ENCODE measurements at regions not wholly inside any gene's neighbourhood (a gene's known extent, or its start where the extent isn't known, plus 50 kb on each side); places are given as distances from the start of the nearest gene placed in this dataset.
"Not testable (repeated sequence)": the region's sequence is repeated elsewhere in the genome, so short reads cannot be mapped to it uniquely, and the experiment has no call there.

GRCh38 chr1:221530791-221531190 lies 211.1 kb downstream of the DUSP10 start:
- ChIA-PET CTCF (interaction anchor here (1.6 kb wide), 1 partner anchor 11 kb away, joined by 5 read pairs; no protein-coding TSS in a partner anchor), POLR2A (no interaction called here)
- TF ChIP-seq CTCF (IDR thresholded peaks at IDR 0.05; ENCODE audit: insufficient read depth, low read length, missing control alignments) = no peak
- no peak for DNase-seq (ENCODE audit: low read depth, low spot score)
- H3K4me3 ChIP-seq (ENCODE audit: low read depth, low read length) = no peak overlapping the region

- POLR2A ChIA-PET = no interaction called here
- CTCF ChIA-PET = interaction anchor here (1.1 kb wide), 1 partner anchor 11 kb away, joined by 5 read pairs; no protein-coding TSS in a partner anchor
These were observed 209.7 kb downstream of the DUSP10 start for GRCh38 chr1:221532071-221532773.

DNA sequence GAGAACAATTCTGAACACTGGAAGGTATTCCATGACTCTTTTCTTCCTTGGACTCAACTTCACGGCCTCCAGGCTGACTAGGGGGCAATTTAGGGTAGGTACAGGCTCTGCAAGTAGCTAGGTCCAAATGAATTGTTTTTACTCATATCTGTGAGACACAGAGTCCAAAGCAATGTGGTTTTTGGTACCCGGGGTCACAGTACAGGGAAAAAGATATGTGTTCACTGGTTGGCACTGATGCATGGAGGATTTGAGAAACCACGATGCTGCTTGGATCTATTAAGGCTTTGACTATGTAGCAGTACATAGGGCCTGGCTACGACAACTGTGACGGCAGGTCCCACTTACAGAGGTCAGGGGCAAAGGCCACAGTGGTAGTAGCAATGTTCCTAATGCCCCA lies 200.6 kb downstream of the DUSP10 start:
- ChIA-PET POLR2A (no interaction called here), CTCF (interaction anchor here (1.2 kb wide), 1 partner anchor 11 kb away, joined by 5 read pairs; no protein-coding TSS in a partner anchor)
- H3K4me3 ChIP-seq (ENCODE audit: low read depth, low read length) = no peak overlapping the region
- no peak for DNase-seq (ENCODE audit: low read depth, low spot score)
- TF ChIP-seq CTCF (IDR thresholded peaks at IDR 0.05; ENCODE audit: insufficient read depth, low read length, missing control alignments) = no peak

More at GRCh38 chr1:221532071-221532773, 209.7 kb downstream of the DUSP10 start:
- H3K4me3 ChIP-seq (ENCODE audit: low read depth, low read length) = no peak overlapping the region
- TF ChIP-seq CTCF (IDR thresholded peaks at IDR 0.05; ENCODE audit: insufficient read depth, low read length, missing control alignments) = no peak
- DNase-seq (ENCODE audit: low read depth, low spot score) = no peak

DNA sequence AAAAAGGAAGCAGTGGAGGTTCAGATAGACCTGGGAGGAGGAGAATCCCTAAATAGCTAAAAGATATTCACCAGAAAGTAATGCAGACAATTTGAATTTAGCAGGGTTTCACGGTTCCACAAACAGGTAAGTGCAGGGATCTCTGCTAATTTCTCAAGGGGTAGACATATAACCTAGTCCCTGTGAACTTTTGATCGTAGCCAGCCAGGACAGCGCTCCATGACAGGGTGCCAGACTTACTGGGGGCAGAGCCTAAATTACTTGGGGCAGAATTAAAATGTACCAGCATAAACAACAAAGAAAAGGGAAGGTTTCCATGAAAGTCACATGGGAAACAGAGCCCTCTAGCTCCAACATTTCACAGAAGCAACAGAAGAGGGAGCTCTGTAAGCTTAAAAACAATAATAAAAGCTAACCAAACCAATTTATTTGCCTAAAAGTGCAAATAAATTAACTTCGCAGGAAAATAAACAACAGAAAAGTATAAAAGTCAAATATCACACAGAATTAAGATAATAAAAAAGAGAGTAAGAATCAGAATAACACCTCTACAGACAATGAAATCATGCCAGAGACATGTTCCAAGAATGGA lies 198.3 kb downstream of the DUSP10 start:
- CTCF ChIA-PET = interaction anchor here (0.8 to 2.4 kb wide), 16 partner anchors 10 to 911 kb away, joined by 3 to 14 read pairs (median 4); partner anchors contain the start of gene DUSP10
- POLR2A ChIA-PET = no interaction called here
- peak; percentile 24 for TF ChIP-seq CTCF (IDR thresholded peaks at IDR 0.05; ENCODE audit: insufficient read depth, low read length, missing control alignments)
- no peak overlapping the region for H3K4me3 ChIP-seq (ENCODE audit: low read depth, low read length)
- DNase-seq (ENCODE audit: low read depth, low spot score) = no peak

- DNase-seq (ENCODE audit: low read depth, low spot score) = no peak
- ChIA-PET POLR2A (no interaction called here), CTCF (interaction anchor here (1.3 kb wide), 1 partner anchor 9 kb away, joined by 3 read pairs; no protein-coding TSS in a partner anchor)
- no peak for TF ChIP-seq CTCF (IDR thresholded peaks at IDR 0.05; ENCODE audit: insufficient read depth, low read length, missing control alignments)
- no peak overlapping the region for H3K4me3 ChIP-seq (ENCODE audit: low read depth, low read length)
These were observed 192.9 kb downstream of the DUSP10 start for GRCh38 chr1:221548942-221549341.

DNA sequence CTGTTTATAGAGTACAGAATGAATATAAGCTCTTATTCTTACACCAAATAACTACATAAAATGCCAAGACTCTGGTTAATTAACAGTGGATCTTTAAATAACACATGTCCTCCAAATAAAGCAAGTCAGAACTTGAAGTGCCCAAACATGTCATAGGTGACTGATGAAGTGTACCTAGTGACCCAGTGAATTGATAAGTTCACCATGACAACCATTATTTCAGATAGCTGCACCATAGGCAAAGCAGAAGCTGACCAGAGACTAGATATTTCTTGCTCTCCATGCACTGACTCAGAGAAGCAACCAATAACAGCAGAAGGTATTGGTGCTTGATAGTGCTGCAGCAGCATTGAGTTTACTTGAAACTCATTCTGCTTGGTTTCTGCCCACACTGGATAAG lies 192.1 kb downstream of the DUSP10 start:
- no peak for DNase-seq (ENCODE audit: low read depth, low spot score)
- ChIA-PET CTCF (interaction anchor here (1.0 to 1.2 kb wide), 2 partner anchors 10 to 52 kb away, joined by 3 read pairs; no protein-coding TSS in a partner anchor), POLR2A (no interaction called here)

DNA sequence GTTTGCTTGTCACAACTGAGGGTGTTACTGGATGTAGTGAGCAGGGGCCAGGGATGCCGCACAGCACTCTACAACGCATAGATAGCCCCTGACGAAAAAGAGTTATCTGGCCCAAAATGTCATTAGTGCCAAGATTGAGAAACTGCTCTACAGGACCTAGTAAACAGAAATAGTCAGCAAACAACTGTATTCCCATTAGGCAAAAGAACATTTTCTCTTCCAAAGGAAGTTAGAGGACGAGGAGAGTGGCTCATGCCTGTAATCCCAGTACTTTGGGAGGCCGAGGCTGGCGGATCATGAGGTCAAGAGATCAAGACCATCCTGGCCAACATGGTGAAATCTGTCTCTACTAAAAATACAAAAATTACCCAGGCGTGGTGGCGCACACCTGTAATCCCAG lies 189.1 kb downstream of the DUSP10 start:
- DNase-seq (ENCODE audit: low read depth, low spot score); POLR2A ChIA-PET; H3K4me3 ChIP-seq (ENCODE audit: low read depth, low read length): not testable (repeated sequence)
- CTCF ChIA-PET = interaction anchor here (2.1 kb wide), 1 partner anchor 10 kb away, joined by 6 read pairs; no protein-coding TSS in a partner anchor

More for the DNA sequence above, 192.1 kb downstream of the DUSP10 start:
- no peak overlapping the region for H3K4me3 ChIP-seq (ENCODE audit: low read depth, low read length)
- TF ChIP-seq CTCF (IDR thresholded peaks at IDR 0.05; ENCODE audit: insufficient read depth, low read length, missing control alignments) = no peak

Data from AG04449 (cell line).